H1 (cell line): ENCODE measurements at regions not wholly inside any gene's neighbourhood (a gene's known extent, or its start where the extent isn't known, plus 50 kb on each side); places are given as distances from the start of the nearest gene placed in this dataset.

ENCODE experiments used
- CTCF ChIA-PET: fragments of 300-600 bp; sonication (Branson Sonifier 250); formaldehyde crosslinking; loops from one replicate; lab custom pipeline; 2021; ENCODE audit not compliant: partially characterized antibody; lab: Charles Lee
- POLR2A ChIA-PET: fragments of 300-600 bp; sonication (Branson Sonifier 250); formaldehyde crosslinking; loops from one replicate; lab custom pipeline; 2021; ENCODE audit warnings: inconsistent platforms; ENCODE audit not compliant: partially characterized antibody; lab: Charles Lee
- DNase-seq, 2 experiments: peaks; one replicate each; pipeline versions ENCODE4 v3.0.0 to v3.0.0-alpha.2; 2010 to 2022; ENCODE audit warnings: low spot score in 2 of 2, low read depth in 1 of 2, mixed read lengths in 1 of 2
- FAIRE-seq: peaks from 2 replicates; lab custom pipeline; 2011; peaks lifted over from hg19 to GRCh38; lab: Jason Lieb, UNC
- H2AFZ ChIP-seq: 2 replicates; pipeline ENCODE4 v1.8.1; 2012; ENCODE audit warnings: low read length, inconsistent platforms
- H2AK5ac ChIP-seq: 2 replicates; pipeline ENCODE4 v1.6.1; 2013; ENCODE audit warnings: low read depth, low read length
- H2BK120ac ChIP-seq: replicated peaks from 2 replicates; pipeline ENCODE3; 2013; ENCODE audit warnings: low read depth, low read length, inconsistent platforms
- H2BK12ac ChIP-seq: 2 replicates; pipeline ENCODE4 v1.6.1; 2013; ENCODE audit warnings: low read depth, low read length
- H2BK15ac ChIP-seq: 2 replicates; pipeline ENCODE4 v1.6.1; 2013; ENCODE audit warnings: low read length
- H2BK20ac ChIP-seq: 2 replicates; pipeline ENCODE4 v1.6.1; 2013; ENCODE audit warnings: low read length
- H2BK5ac ChIP-seq: 2 replicates; pipeline ENCODE4 v1.6.1; 2013; ENCODE audit warnings: low read depth, low read length
- H3K14ac ChIP-seq: 2 replicates; pipeline ENCODE4 v1.6.1; 2013; ENCODE audit warnings: inconsistent platforms; ENCODE audit not compliant: insufficient read length
- H3K18ac ChIP-seq: 2 replicates; pipeline ENCODE4 v1.6.1; 2013; ENCODE audit warnings: low read length; ENCODE audit errors: extremely low read depth
- H3K23ac ChIP-seq: 2 replicates; pipeline ENCODE4 v1.6.1; 2013; ENCODE audit warnings: inconsistent platforms; ENCODE audit not compliant: insufficient read length
- H3K23me2 ChIP-seq: 2 replicates; pipeline ENCODE4 v1.6.1; 2013; ENCODE audit warnings: low read depth, low read length
- H3K27ac ChIP-seq: 2 replicates; pipeline ENCODE4 v1.6.1; 2011; ENCODE audit warnings: low read depth, low read length, inconsistent platforms
- H3K27me3 ChIP-seq, 4 experiments: replicated peaks in 1 of 4; 1 replicate in 1 of 4; 2 replicates in 3 of 4; pipeline versions ENCODE4 v1.6.1 to v1.8.1; 2011 to 2013; ENCODE audit warnings: low read length in 3 of 4, mild to moderate bottlenecking in 3 of 4, inconsistent platforms in 2 of 4, mixed read lengths in 2 of 4, moderate library complexity in 1 of 4; ENCODE audit not compliant: control insufficient read depth in 3 of 4, insufficient read depth in 3 of 4; ENCODE audit errors: extremely low read depth in 1 of 4
- H3K36me3 ChIP-seq, 4 experiments: 2 replicates each; pipeline versions ENCODE4 v1.6.1 to v1.8.1; 2011 to 2013; ENCODE audit warnings: mild to moderate bottlenecking in 4 of 4, low read length in 3 of 4, moderate library complexity in 2 of 4, control low read depth in 1 of 4, inconsistent platforms in 1 of 4; ENCODE audit not compliant: insufficient read depth in 4 of 4, control insufficient read depth in 2 of 4
- H3K4ac ChIP-seq: replicated peaks from 2 replicates; pipeline ENCODE3; 2013; ENCODE audit warnings: low read length, low read depth, mixed read lengths, inconsistent platforms; ENCODE audit not compliant: insufficient read length
- H3K4me1 ChIP-seq, 4 experiments: replicated peaks in 1 of 4; 1 replicate in 1 of 4; 2 replicates in 3 of 4; pipeline versions ENCODE4 v1.6.1 to v1.8.1; 2011 to 2013; ENCODE audit warnings: low read length in 3 of 4, inconsistent platforms in 2 of 4, mixed read lengths in 1 of 4; ENCODE audit not compliant: insufficient read depth in 4 of 4, control insufficient read depth in 3 of 4
- H3K4me2 ChIP-seq, 2 experiments: 2 replicates each; pipeline versions ENCODE4 v1.6.1 to v1.8.1; 2011 to 2013; ENCODE audit warnings: low read depth in 2 of 2, low read length in 2 of 2, control low read depth in 1 of 2, inconsistent platforms in 1 of 2, mild to moderate bottlenecking in 1 of 2; ENCODE audit not compliant: insufficient read depth in 1 of 2
- H3K4me3 ChIP-seq, 4 experiments: fragments of 200-600, 300-600 bp in 1 of 4; sonication (generic), shearing (Covaris generic), sonication (Bioruptor Twin) in 1 of 4; 2 replicates each; pipeline versions ENCODE4 v1.5.1 to v1.8.1; 2011 to 2016; ENCODE audit warnings: low read length in 4 of 4, low read depth in 3 of 4, control low read depth in 2 of 4, inconsistent platforms in 2 of 4, mild to moderate bottlenecking in 2 of 4, mixed read lengths in 1 of 4, moderate library complexity in 1 of 4; ENCODE audit not compliant: insufficient read depth in 2 of 4; ENCODE audit errors: extremely low read depth in 1 of 4
- H3K56ac ChIP-seq: replicated peaks from 2 replicates; pipeline ENCODE3; 2013; ENCODE audit warnings: low read depth, mild to moderate bottlenecking, mixed read lengths, low read length, inconsistent platforms; ENCODE audit not compliant: insufficient read length
- H3K79me1 ChIP-seq: 2 replicates; pipeline ENCODE4 v1.6.1; 2013; ENCODE audit warnings: low read depth, low read length, control low read depth
- H3K79me2 ChIP-seq, 2 experiments: 2 replicates each; pipeline versions ENCODE4 v1.6.1 to v1.8.1; 2012 to 2013; ENCODE audit warnings: low read length in 2 of 2, mild to moderate bottlenecking in 2 of 2, inconsistent platforms in 1 of 2; ENCODE audit not compliant: insufficient read depth in 2 of 2, control insufficient read depth in 1 of 2
- H3K9ac ChIP-seq, 4 experiments: replicated peaks in 1 of 4; 1 replicate in 1 of 4; 2 replicates in 3 of 4; pipeline versions ENCODE4 v1.6.1 to v1.8.1; 2011 to 2013; ENCODE audit warnings: low read depth in 3 of 4, low read length in 3 of 4, control low read depth in 2 of 4, mild to moderate bottlenecking in 2 of 4, moderate library complexity in 2 of 4, inconsistent platforms in 1 of 4; ENCODE audit errors: extremely low read depth in 1 of 4
- H3K9me3 ChIP-seq, 2 experiments: 2 replicates each; pipeline versions ENCODE4 v1.6.1 to v1.8.1; 2012 to 2013; ENCODE audit warnings: mild to moderate bottlenecking in 2 of 2, moderate library complexity in 2 of 2, control low read depth in 1 of 2, inconsistent platforms in 1 of 2, low read depth in 1 of 2, low read length in 1 of 2, mixed read lengths in 1 of 2; ENCODE audit not compliant: insufficient read depth in 2 of 2
- H4K20me1 ChIP-seq, 2 experiments: replicated peaks in 1 of 2; 2 replicates each; pipeline versions ENCODE3 to v1.8.1; 2011 to 2013; ENCODE audit warnings: inconsistent platforms in 2 of 2, low read length in 2 of 2, mild to moderate bottlenecking in 1 of 2; ENCODE audit not compliant: insufficient read depth in 2 of 2, control insufficient read depth in 1 of 2
- H4K5ac ChIP-seq: 2 replicates; pipeline ENCODE4 v1.6.1; 2013; ENCODE audit warnings: low read length, low read depth, mixed read lengths, inconsistent platforms; ENCODE audit not compliant: insufficient read length
- H4K8ac ChIP-seq: 2 replicates; pipeline ENCODE4 v1.8.0; 2013; ENCODE audit warnings: mild to moderate bottlenecking, moderate library complexity, low read length, inconsistent platforms; ENCODE audit not compliant: insufficient read depth; ENCODE audit errors: extremely low read depth
- H4K91ac ChIP-seq: replicated peaks from 2 replicates; pipeline ENCODE3; 2013; ENCODE audit warnings: low read length, mixed read lengths, inconsistent platforms; ENCODE audit not compliant: insufficient read length
- EGR1 ChIP-seq: IDR thresholded peaks from 2 replicates; pipeline ENCODE4 v1.6.1; 2011; ENCODE audit warnings: low read depth, low read length, borderline replicate concordance
- HDAC6 ChIP-seq: IDR thresholded peaks from one replicate; pipeline ENCODE4 v1.7.1; 2012; ENCODE audit warnings: low read depth, mild to moderate bottlenecking, inconsistent platforms, low read length, moderate library complexity
- KDM4A ChIP-seq: IDR thresholded peaks from one replicate; pipeline ENCODE4 v1.7.1; 2012; ENCODE audit warnings: low read depth, mild to moderate bottlenecking, moderate library complexity, low read length, inconsistent platforms; ENCODE audit not compliant: severe bottlenecking
- POLR2AphosphoS5 ChIP-seq: IDR thresholded peaks from 2 replicates; pipeline ENCODE4 v1.6.1; 2011; ENCODE audit warnings: low read depth, low read length
- TCF12 ChIP-seq: IDR thresholded peaks from 2 replicates; pipeline ENCODE4 v1.6.1; 2011; ENCODE audit warnings: low read depth, mild to moderate bottlenecking, low read length
- WGBS, 2 experiments: shearing (Covaris generic) in 1 of 2; methylation state at CpG; one replicate each; pipeline versions ENCODE4 v1.1.6 to v1.1.7; 2013 to 2015; ENCODE audit warnings: low lambda C conversion rate in 2 of 2, mixed read lengths in 2 of 2, inconsistent platforms in 1 of 2, low coverage in 1 of 2, missing lambda C conversion rate in 1 of 2; ENCODE audit not compliant: insufficient replicate concordance in 2 of 2, insufficient coverage in 1 of 2, insufficient read length in 1 of 2; ENCODE audit errors: extremely low coverage in 1 of 2, missing lambda C conversion rate in 1 of 2; 5-methylcytosine and 5-hydroxymethylcytosine counted together

- Histone ChIP-seq H3K4me2 (no peak overlapping the region), H3K79me2 (no peaks in the 10 kb centered on the region), H2BK12ac (no peak overlapping the region), H3K18ac (no peak overlapping the region), H3K4me3 (no peak overlapping the region), H4K5ac (no peak overlapping the region), H2AK5ac (no peak overlapping the region), H3K23me2 (no peaks in the 10 kb centered on the region), H3K36me3 (no peaks in the 10 kb centered on the region), H2BK15ac (no peak overlapping the region), H2BK20ac (no peak overlapping the region), H3K4ac (no peak overlapping the region), H4K8ac (no peak overlapping the region), H3K79me1 (no peaks in the 10 kb centered on the region), H3K4me1 (no peaks in the 10 kb centered on the region), H2BK5ac (no peak overlapping the region), H3K23ac (no peak overlapping the region), H4K91ac (no peak overlapping the region), H3K9me3 (no peaks in the 10 kb centered on the region), H3K9ac (no peak overlapping the region), H3K14ac (no peak overlapping the region), H3K27ac (no peak overlapping the region), H2AFZ (no peak overlapping the region), H3K27me3 (no peaks in the 10 kb centered on the region), H4K20me1 (no peaks in the 10 kb centered on the region), H3K56ac (no peak overlapping the region), H2BK120ac (no peak overlapping the region)
- no peak for FAIRE-seq
- 97% methylated on average over 4 of the region's 4 CpGs; no CpG with 5 or more reads in 1 of the 2 experiments for WGBS, 2 experiments
- POLR2A ChIA-PET = no interaction called here
- CTCF ChIA-PET = interaction anchor here (1.6 kb wide), 1 partner anchor 9 kb away, joined by 3 read pairs; no protein-coding TSS in a partner anchor
- no peak for DNase-seq
- TF ChIP-seq EGR1 = no peak
- no peak for TF ChIP-seq POLR2AphosphoS5
- no peak for TF ChIP-seq HDAC6
- TF ChIP-seq TCF12 = no peak
- no peak for TF ChIP-seq KDM4A
Measured at GRCh38 chr2:53098696-53099078, 668.9 kb upstream of the CHAC2 start.
